H7 (cell line): ENCODE measurements at regions not wholly inside any gene's neighbourhood (a gene's known extent, or its start where the extent isn't known, plus 50 kb on each side); places are given as distances from the start of the nearest gene placed in this dataset.
"Not testable (repeated sequence)": the region's sequence is repeated elsewhere in the genome, so short reads cannot be mapped to it uniquely, and the experiment has no call there.

Experiments used
- DNase-seq: peaks from one replicate; pipeline ENCODE4 v3.0.0; 2012
- H3K27me3 ChIP-seq: 2 replicates; pipeline ENCODE4 v1.6.0; 2011; ENCODE audit warnings: mild to moderate bottlenecking, low read length; ENCODE audit not compliant: control insufficient read depth, insufficient read depth
- H3K36me3 ChIP-seq: replicated peaks from 2 replicates; pipeline ENCODE4 v1.5.1; 2011; ENCODE audit warnings: low read length; ENCODE audit not compliant: control insufficient read depth, insufficient read depth
- H3K4me3 ChIP-seq: 2 replicates; pipeline ENCODE4 v1.5.1; 2011; ENCODE audit warnings: low read depth, mild to moderate bottlenecking, control low read depth, low read length, moderate library complexity; ENCODE audit not compliant: insufficient read depth

- H3K27me3 ChIP-seq, result no peaks in the 10 kb centered on the region
- peak; percentile 3 for DNase-seq
- H3K36me3 ChIP-seq, result no peaks in the 10 kb centered on the region
- H3K4me3 ChIP-seq, result no peak overlapping the region
These were observed 125.7 kb upstream of the GRIP1 start for GRCh38 chr12:66804563-66804974.

GRCh38 chr12:66808606-66809005 lies 129.7 kb upstream of the GRIP1 start:
- H3K27me3 ChIP-seq, result no peaks in the 10 kb centered on the region
- no peak for DNase-seq
- H3K36me3 ChIP-seq, result no peaks in the 10 kb centered on the region
- no peak overlapping the region for H3K4me3 ChIP-seq

GRCh38 chr12:66813137-66813892 lies 134.4 kb upstream of the GRIP1 start:
- no peak for DNase-seq

GRCh38 chr12:66819587-66819986 lies 140.7 kb upstream of the GRIP1 start:
- Histone ChIP-seq H3K4me3 (no peak overlapping the region), H3K36me3 (no peaks in the 10 kb centered on the region), H3K27me3 (no peaks in the 10 kb centered on the region)
- no peak for DNase-seq

More at GRCh38 chr12:66813137-66813892, 134.4 kb upstream of the GRIP1 start:
- H3K4me3 ChIP-seq, result no peak overlapping the region
- no peaks in the 10 kb centered on the region for H3K36me3 ChIP-seq
- H3K27me3 ChIP-seq, result no peaks in the 10 kb centered on the region

- DNase-seq, result no peak
- H3K27me3 ChIP-seq, result no peaks in the 10 kb centered on the region
These were observed 144.1 kb upstream of the GRIP1 start for GRCh38 chr12:66822961-66823360.

GRCh38 chr12:66823857-66824570 lies 145.1 kb upstream of the GRIP1 start:
- DNase-seq, result no peak
- H3K4me3 ChIP-seq, result no peak overlapping the region
- no peaks in the 10 kb centered on the region for H3K27me3 ChIP-seq

More at GRCh38 chr12:66822961-66823360, 144.1 kb upstream of the GRIP1 start:
- H3K4me3 ChIP-seq, result no peak overlapping the region
- no peaks in the 10 kb centered on the region for H3K36me3 ChIP-seq

GRCh38 chr12:66825921-66826320 lies 147.0 kb upstream of the GRIP1 start:
- not testable (repeated sequence) for H3K36me3 ChIP-seq, H3K27me3 ChIP-seq, H3K4me3 ChIP-seq, DNase-seq

More at GRCh38 chr12:66823857-66824570, 145.1 kb upstream of the GRIP1 start:
- no peaks in the 10 kb centered on the region for H3K36me3 ChIP-seq

- H3K27me3 ChIP-seq, result no peaks in the 10 kb centered on the region
- DNase-seq, result no peak
- H3K36me3 ChIP-seq, result no peaks in the 10 kb centered on the region
- no peak overlapping the region for H3K4me3 ChIP-seq
These were observed 150.9 kb upstream of the GRIP1 start for GRCh38 chr12:66829660-66830325.

GRCh38 chr12:66831495-66831894 lies 152.6 kb upstream of the GRIP1 start:
- no peaks in the 10 kb centered on the region for H3K27me3 ChIP-seq
- no peak for DNase-seq
- H3K4me3 ChIP-seq, result no peak overlapping the region
- no peaks in the 10 kb centered on the region for H3K36me3 ChIP-seq

- DNase-seq, result no peak
- no peaks in the 10 kb centered on the region for H3K27me3 ChIP-seq
These were observed 154.1 kb upstream of the GRIP1 start for GRCh38 chr12:66832997-66833396.

GRCh38 chr12:66836623-66837310 lies 157.9 kb upstream of the GRIP1 start:
- DNase-seq, result no peak
- H3K4me3 ChIP-seq, result no peak overlapping the region
- no peaks in the 10 kb centered on the region for H3K27me3 ChIP-seq
- no peaks in the 10 kb centered on the region for H3K36me3 ChIP-seq

More at GRCh38 chr12:66832997-66833396, 154.1 kb upstream of the GRIP1 start:
- no peak overlapping the region for H3K4me3 ChIP-seq
- no peaks in the 10 kb centered on the region for H3K36me3 ChIP-seq

- Histone ChIP-seq H3K27me3 (no peaks in the 10 kb centered on the region), H3K36me3 (no peaks in the 10 kb centered on the region), H3K4me3 (no peak overlapping the region)
- no peak for DNase-seq
These were observed 158.4 kb upstream of the GRIP1 start for GRCh38 chr12:66837311-66837627.

GRCh38 chr12:66838366-66838765 lies 159.5 kb upstream of the GRIP1 start:
- Histone ChIP-seq H3K27me3 (no peaks in the 10 kb centered on the region), H3K4me3 (no peak overlapping the region), H3K36me3 (no peaks in the 10 kb centered on the region)
- DNase-seq, result no peak

GRCh38 chr12:66848967-66849366 lies 170.1 kb upstream of the GRIP1 start:
- no peaks in the 10 kb centered on the region for H3K27me3 ChIP-seq
- no peak for DNase-seq
- no peak overlapping the region for H3K4me3 ChIP-seq
- no peaks in the 10 kb centered on the region for H3K36me3 ChIP-seq
